ENCODE measurements at regions not wholly inside any gene's neighbourhood (a gene's known extent, or its start where the extent isn't known, plus 50 kb on each side); places are given as distances from the start of the nearest gene placed in this dataset.

GRCh38 chr10:44258019-44258418, 126.9 kb downstream of the CXCL12 start:
- TF ChIP-seq CTCF (IDR thresholded peaks at IDR 0.05) (no peak), POLR2A (IDR thresholded peaks at IDR 0.05) (no peak), EP300 (IDR thresholded peaks at IDR 0.05) (no peak), POLR2AphosphoS5 (IDR thresholded peaks at IDR 0.05) (no peak)
